Right lobe of liver (tissue), 6 donors: ENCODE measurements at regions not wholly inside any gene's neighbourhood (a gene's known extent, or its start where the extent isn't known, plus 50 kb on each side); places are given as distances from the start of the nearest gene placed in this dataset.
"Not testable (repeated sequence)": the region's sequence is repeated elsewhere in the genome, so short reads cannot be mapped to it uniquely, and the experiment has no call there.

Experiments
- ATAC-seq, 4 donors: fragments of 200-7000 bp; cut with Tn5 transposase; one replicate each; pipeline ENCODE4 v1.9.1; 2020; ENCODE audit warnings: mild to moderate bottlenecking in 4 of 4, moderate library complexity in 4 of 4
- DNase-seq, 3 donors: peaks; one replicate each; pipeline ENCODE4 v3.0.0-alpha.2; 2020
- H3K27ac ChIP-seq, 3 donors: fragments of 200-600 bp; one replicate each; pipeline ENCODE4 v1.8.0; 2022
- H3K27me3 ChIP-seq, 2 donors: fragments of 200-600 bp; one replicate each; pipeline ENCODE4 v1.8.0; 2022
- H3K36me3 ChIP-seq, 4 donors: fragments of 200-600 bp; sonication (generic) in 1 of 4; one replicate each; pipeline versions ENCODE4 v1.5.1 to v1.8.0; 2017 to 2022; ENCODE audit warnings: control low read depth in 1 of 4
- H3K4me1 ChIP-seq, 4 donors: fragments of 200-600 bp; sonication (generic) in 1 of 4; one replicate each; pipeline versions ENCODE4 v1.5.1 to v1.8.0; 2017 to 2022; ENCODE audit warnings: control low read depth in 1 of 4
- H3K4me3 ChIP-seq, 3 donors: fragments of 200-600 bp; one replicate each; pipeline ENCODE4 v1.8.0; 2022
- H3K9me3 ChIP-seq, 4 donors: fragments of 200-600 bp; sonication (generic) in 1 of 4; one replicate each; pipeline versions ENCODE4 v1.5.1 to v1.8.0; 2017 to 2022; ENCODE audit warnings: control low read depth in 1 of 4
- POLR2A ChIP-seq: fragments of 450-650 bp; IDR thresholded peaks from one replicate; pipeline ENCODE4 v1.6.1; 2017; ENCODE audit warnings: antibody characterized with exemption, mild to moderate bottlenecking
- WGBS: methylation state at CpG from one replicate; pipeline ENCODE4 v1.1.6; 2018; ENCODE audit warnings: low coverage, low lambda C conversion rate; ENCODE audit not compliant: insufficient coverage; ENCODE audit errors: missing lambda C conversion rate; 5-methylcytosine and 5-hydroxymethylcytosine counted together
- intact Hi-C, 2 donors: fragments of 100-400 bp; cut with DNase I; formaldehyde crosslinking; loops; one replicate each; pipeline versions ENCODE4 v1.11.2 to v1.14.1; 2022
- TF ChIP-seq, protein P1 (sequence below), 4 donors: fragments of 200-600 bp in 3 of 4; fragments of 450-650 bp in 1 of 4; IDR thresholded peaks; one replicate each; pipeline versions ENCODE4 v1.5.1 to v1.8.0; 2016 to 2022; ENCODE audit warnings: antibody characterized with exemption in 4 of 4, mild to moderate bottlenecking in 2 of 4
- donor health status: DM: no; HTN: yes; CAD: no.
- donor health status: DM: no; HTN: no; CAD: no.
- donor health status: DM: no; HTN: no; CAD: no.
- donor health status: DM: no; HTN: yes; CAD: no.
- donor health status: DM: no; HTN: yes; CAD: no.

GRCh38 chr10:6692103-6692502 is 112.0 kb upstream of the PRKCQ start:
- no peaks in the 10 kb centered on the region for H3K36me3 ChIP-seq

GRCh38 chr10:6689036-6689435 is 109.0 kb upstream of the PRKCQ start:
- WGBS, result 76% methylated on average over 5 of the region's 5 CpGs

More at GRCh38 chr10:6692103-6692502, 112.0 kb upstream of the PRKCQ start:
- ATAC-seq, result no peak
- TF ChIP-seq, protein P1, sequence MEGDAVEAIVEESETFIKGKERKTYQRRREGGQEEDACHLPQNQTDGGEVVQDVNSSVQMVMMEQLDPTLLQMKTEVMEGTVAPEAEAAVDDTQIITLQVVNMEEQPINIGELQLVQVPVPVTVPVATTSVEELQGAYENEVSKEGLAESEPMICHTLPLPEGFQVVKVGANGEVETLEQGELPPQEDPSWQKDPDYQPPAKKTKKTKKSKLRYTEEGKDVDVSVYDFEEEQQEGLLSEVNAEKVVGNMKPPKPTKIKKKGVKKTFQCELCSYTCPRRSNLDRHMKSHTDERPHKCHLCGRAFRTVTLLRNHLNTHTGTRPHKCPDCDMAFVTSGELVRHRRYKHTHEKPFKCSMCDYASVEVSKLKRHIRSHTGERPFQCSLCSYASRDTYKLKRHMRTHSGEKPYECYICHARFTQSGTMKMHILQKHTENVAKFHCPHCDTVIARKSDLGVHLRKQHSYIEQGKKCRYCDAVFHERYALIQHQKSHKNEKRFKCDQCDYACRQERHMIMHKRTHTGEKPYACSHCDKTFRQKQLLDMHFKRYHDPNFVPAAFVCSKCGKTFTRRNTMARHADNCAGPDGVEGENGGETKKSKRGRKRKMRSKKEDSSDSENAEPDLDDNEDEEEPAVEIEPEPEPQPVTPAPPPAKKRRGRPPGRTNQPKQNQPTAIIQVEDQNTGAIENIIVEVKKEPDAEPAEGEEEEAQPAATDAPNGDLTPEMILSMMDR (IDR thresholded peaks at IDR 0.05), result no peak
- no peak for TF ChIP-seq POLR2A
- no peak overlapping the region for H3K4me3 ChIP-seq
- no peaks in the 10 kb centered on the region for H3K9me3 ChIP-seq
- no peaks in the 10 kb centered on the region for H3K4me1 ChIP-seq
- H3K27ac ChIP-seq, result no peak overlapping the region
- H3K27me3 ChIP-seq, result no peaks in the 10 kb centered on the region
- no peak for DNase-seq
- intact Hi-C loops, result no loop called here
- 69% methylated on average over 2 of the region's 2 CpGs for WGBS

DNA sequence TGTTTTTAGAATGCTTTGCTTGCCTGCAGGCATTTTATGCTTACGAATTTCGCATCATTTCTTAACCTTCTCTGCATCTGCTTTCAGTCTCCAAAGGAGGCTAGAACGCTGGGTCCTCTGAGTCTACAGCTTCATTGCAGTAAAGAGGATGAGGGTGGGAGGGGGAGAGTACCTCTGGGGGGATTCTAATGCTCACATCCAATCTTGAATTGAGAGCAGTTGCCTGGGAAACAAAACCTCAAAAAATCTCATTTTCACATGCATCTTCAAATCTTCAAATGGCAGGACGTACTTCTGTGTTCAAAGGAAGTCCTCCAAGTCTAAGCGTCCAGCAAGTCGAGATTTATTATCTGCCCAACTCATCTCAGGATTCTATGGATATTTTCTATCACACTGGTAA is 100.7 kb upstream of the PRKCQ start:
- Histone ChIP-seq H3K27ac (no peak overlapping the region), H3K4me1 (no peaks in the 10 kb centered on the region), H3K4me3 (no peak overlapping the region), H3K36me3 (no peaks in the 10 kb centered on the region), H3K27me3 (no peaks in the 10 kb centered on the region), H3K9me3 (no peaks in the 10 kb centered on the region)
- TF ChIP-seq, protein P1 (IDR thresholded peaks at IDR 0.05), result no peak
- TF ChIP-seq POLR2A, result no peak
- intact Hi-C loops, result no loop called here
- 37% methylated on average over 6 of the region's 6 CpGs for WGBS
- DNase-seq (no peak), ATAC-seq (no peak)

More at GRCh38 chr10:6689036-6689435, 109.0 kb upstream of the PRKCQ start:
- DNase-seq (no peak), ATAC-seq (no peak)
- Histone ChIP-seq H3K9me3 (no peaks in the 10 kb centered on the region), H3K36me3 (no peaks in the 10 kb centered on the region), H3K4me1 (no peaks in the 10 kb centered on the region), H3K27me3 (no peaks in the 10 kb centered on the region), H3K4me3 (no peak overlapping the region), H3K27ac (no peak overlapping the region)
- intact Hi-C loops, result no loop called here
- no peak for TF ChIP-seq POLR2A
- TF ChIP-seq, protein P1 (IDR thresholded peaks at IDR 0.05), result no peak

- Histone ChIP-seq H3K4me1 (no peaks in the 10 kb centered on the region), H3K27me3 (no peaks in the 10 kb centered on the region), H3K9me3 (no peaks in the 10 kb centered on the region), H3K4me3 (no peak overlapping the region), H3K36me3 (no peaks in the 10 kb centered on the region), H3K27ac (no peak overlapping the region)
- intact Hi-C loops, result loop anchor here in 1 of 2 donors (10.0 kb wide), 1 partner anchor 736 kb away; the partner anchor contains the start of gene SFMBT2
- ATAC-seq (no peak), DNase-seq (no peak)
- TF ChIP-seq, protein P1 (IDR thresholded peaks at IDR 0.05), result no peak
- no peak for TF ChIP-seq POLR2A
Observed at GRCh38 chr10:6678956-6679355, 98.9 kb upstream of the PRKCQ start.

DNA sequence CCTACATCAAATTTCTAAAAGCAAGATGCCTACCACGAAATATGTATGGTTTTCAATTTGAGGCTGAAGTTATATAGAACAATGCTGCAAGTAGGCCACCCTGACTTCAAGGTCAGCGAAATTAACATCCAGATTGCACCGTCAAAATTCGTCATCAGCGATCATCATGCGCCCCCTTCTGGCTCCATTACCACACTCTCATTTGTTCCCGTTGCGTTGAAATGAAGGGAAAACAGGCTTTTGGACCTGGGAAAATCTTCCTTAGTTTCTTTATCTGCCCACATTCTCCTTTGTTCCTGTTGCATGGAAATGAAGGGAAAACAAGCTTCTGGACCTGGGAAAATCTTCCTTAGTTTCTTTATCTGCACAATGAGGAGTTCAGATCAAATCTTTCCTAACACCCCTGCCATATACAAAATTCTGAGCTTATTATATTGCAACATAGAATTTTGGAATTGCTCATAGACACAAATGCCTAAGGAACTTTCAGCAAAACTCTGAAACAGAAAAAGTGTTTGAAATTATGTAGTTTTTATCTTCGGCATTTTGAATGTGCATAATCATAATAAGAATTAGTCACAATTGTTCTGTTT is 98.2 kb upstream of the PRKCQ start:
- no peak overlapping the region for H3K27ac ChIP-seq
- DNase-seq (peak in 2 of 3 donors; percentile 27 to 52), ATAC-seq (peak; percentile 75 to 84 (median 82))
- H3K36me3 ChIP-seq, result no peaks in the 10 kb centered on the region
- WGBS, result 7% methylated on average over 9 of the region's 9 CpGs
- no peak overlapping the region for H3K4me3 ChIP-seq
- intact Hi-C loops, result loop anchor here in 1 of 2 donors (10.0 kb wide), 1 partner anchor 736 kb away; the partner anchor contains the start of gene SFMBT2
- no peak for TF ChIP-seq POLR2A
- TF ChIP-seq, protein P1 (IDR thresholded peaks at IDR 0.05), result peak; percentile 53 to 76 (median 71)
- H3K27me3 ChIP-seq, result no peaks in the 10 kb centered on the region
- H3K9me3 ChIP-seq, result no peaks in the 10 kb centered on the region
- no peaks in the 10 kb centered on the region for H3K4me1 ChIP-seq

DNA sequence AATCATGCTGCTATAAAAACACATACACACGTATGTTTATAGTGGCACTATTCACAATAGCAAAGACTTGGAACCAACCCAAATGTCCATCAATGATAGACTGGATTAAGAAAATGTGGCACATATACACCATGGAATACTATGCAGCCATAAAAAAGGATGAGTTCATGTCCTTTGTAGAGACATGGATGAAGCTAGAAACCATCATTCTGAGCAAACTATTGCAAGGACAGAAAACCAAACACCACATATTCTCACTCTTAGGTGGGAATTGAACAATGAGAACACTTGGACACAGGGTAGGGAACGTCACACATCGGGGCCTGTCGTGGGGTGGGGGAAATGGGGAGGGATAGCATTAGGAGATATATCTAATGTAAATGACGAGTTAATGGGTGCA is 97.1 kb upstream of the PRKCQ start:
- not testable (repeated sequence) for H3K4me1 ChIP-seq, H3K36me3 ChIP-seq, DNase-seq, H3K27me3 ChIP-seq, H3K27ac ChIP-seq, ATAC-seq, H3K4me3 ChIP-seq, H3K9me3 ChIP-seq
- 82% methylated on average over 5 of the region's 5 CpGs for WGBS
- intact Hi-C loops, result loop anchor here in 1 of 2 donors (10.0 kb wide), 1 partner anchor 738 kb away; the partner anchor contains the start of gene SFMBT2
